GM19025 (cell line): ENCODE measurements at regions not wholly inside any gene's neighbourhood (a gene's known extent, or its start where the extent isn't known, plus 50 kb on each side); places are given as distances from the start of the nearest gene placed in this dataset.
"Not testable (repeated sequence)": the region's sequence is repeated elsewhere in the genome, so short reads cannot be mapped to it uniquely, and the experiment has no call there.

Source experiments
- ATAC-seq: cut with Tn5 transposase; IDR thresholded peaks from one replicate; pipeline ENCODE4 v1.9.1; 2021; ENCODE audit warnings: mild to moderate bottlenecking, low read depth, moderate library complexity; ENCODE audit not compliant: unreplicated experiment

- ATAC-seq: no peak
These were observed 135.0 kb downstream of the RALA start for GRCh38 chr7:39758234-39758970.

- no peak for ATAC-seq
These were observed 138.1 kb downstream of the RALA start for GRCh38 chr7:39761449-39761848.

GRCh38 chr7:39762466-39762865 lies 139.1 kb downstream of the RALA start:
- ATAC-seq: not testable (repeated sequence)

GRCh38 chr7:39762881-39763280 lies 139.5 kb downstream of the RALA start:
- not testable (repeated sequence) for ATAC-seq

GRCh38 chr7:39765833-39766232 lies 142.5 kb downstream of the RALA start:
- ATAC-seq: not testable (repeated sequence)

- not testable (repeated sequence) for ATAC-seq
These were observed 145.1 kb downstream of the RALA start for GRCh38 chr7:39768439-39768838.

- ATAC-seq: not testable (repeated sequence)
These were observed 151.0 kb downstream of the RALA start for GRCh38 chr7:39774341-39774851.

GRCh38 chr7:39781557-39781956 lies 158.2 kb downstream of the RALA start:
- ATAC-seq: not testable (repeated sequence)

- not testable (repeated sequence) for ATAC-seq
These were observed 163.1 kb downstream of the RALA start for GRCh38 chr7:39786440-39786839.

- ATAC-seq: not testable (repeated sequence)
These were observed 159.0 kb upstream of the CDK13 start for GRCh38 chr7:39791035-39791434.

- not testable (repeated sequence) for ATAC-seq
These were observed 158.1 kb upstream of the CDK13 start for GRCh38 chr7:39791911-39792310.

- not testable (repeated sequence) for ATAC-seq
These were observed 157.0 kb upstream of the CDK13 start for GRCh38 chr7:39793026-39793425.

- not testable (repeated sequence) for ATAC-seq
These were observed 156.2 kb upstream of the CDK13 start for GRCh38 chr7:39793851-39794250.

- ATAC-seq: not testable (repeated sequence)
These were observed 153.1 kb upstream of the CDK13 start for GRCh38 chr7:39796947-39797346.

GRCh38 chr7:39798077-39798476 lies 152.0 kb upstream of the CDK13 start:
- not testable (repeated sequence) for ATAC-seq

GRCh38 chr7:39808796-39809481 lies 141.1 kb upstream of the CDK13 start:
- ATAC-seq: no peak

GRCh38 chr7:39810204-39810642 lies 139.8 kb upstream of the CDK13 start:
- no peak for ATAC-seq

GRCh38 chr7:39810710-39811109 lies 139.3 kb upstream of the CDK13 start:
- no peak for ATAC-seq

GRCh38 chr7:39811161-39811614 lies 138.9 kb upstream of the CDK13 start:
- ATAC-seq: no peak

- ATAC-seq: no peak
These were observed 133.5 kb upstream of the CDK13 start for GRCh38 chr7:39816462-39817060.

GRCh38 chr7:39819514-39819913 lies 130.5 kb upstream of the CDK13 start:
- no peak for ATAC-seq
